IMR-90 (cell line): ENCODE measurements at regions not wholly inside any gene's neighbourhood (a gene's known extent, or its start where the extent isn't known, plus 50 kb on each side); places are given as distances from the start of the nearest gene placed in this dataset.

Experiments used
- ATAC-seq: fragments of 200-7000 bp; cut with Tn5 transposase; 2 replicates; pipeline ENCODE4 v1.9.1; 2020; ENCODE audit warnings: low read depth, mild to moderate bottlenecking, moderate library complexity
- BruUV-seq: library from RNA; stranded (reverse); fragments of 400-500 nt; replicated peaks from 2 replicates; lab custom pipeline; 2021; lab: Mats Ljungman, UMichigan
- CTCF ChIA-PET: fragments of 300-600 bp; formaldehyde crosslinking; extraction: SDS; loops from one replicate; lab custom pipeline; 2021; ENCODE audit warnings: antibody characterized with exemption; lab: Yijun Ruan, JAX
- POLR2A ChIA-PET: fragments of 300-600 bp; sonication (Branson Sonifier 250); formaldehyde crosslinking; loops from one replicate; lab custom pipeline; 2022; ENCODE audit warnings: antibody characterized with exemption; ENCODE audit not compliant: unreplicated experiment; lab: Charles Lee
- DNase-seq: peaks from one replicate; pipeline ENCODE4 v3.0.0; 2013
- H2AFZ ChIP-seq: replicated peaks from 2 replicates; pipeline ENCODE3; 2013; ENCODE audit warnings: low read length, mild to moderate bottlenecking; ENCODE audit not compliant: poor library complexity
- H2AK5ac ChIP-seq: 2 replicates; pipeline ENCODE4 v1.6.1; 2013; ENCODE audit warnings: low read depth, low read length, inconsistent platforms
- H2AK9ac ChIP-seq: replicated peaks from 2 replicates; pipeline ENCODE3; 2013; ENCODE audit warnings: mild to moderate bottlenecking, low read depth, low read length, moderate library complexity; ENCODE audit not compliant: poor library complexity
- H2BK120ac ChIP-seq: 2 replicates; pipeline ENCODE4 v1.6.1; 2013; ENCODE audit warnings: low read depth, low read length, inconsistent platforms
- H2BK15ac ChIP-seq: 3 replicates; pipeline ENCODE4 v1.6.1; 2013; ENCODE audit warnings: low read depth, low read length, inconsistent platforms
- H2BK20ac ChIP-seq: 2 replicates; pipeline ENCODE4 v1.6.1; 2013; ENCODE audit warnings: low read depth, mild to moderate bottlenecking, inconsistent platforms, low read length, moderate library complexity
- H2BK5ac ChIP-seq: 2 replicates; pipeline ENCODE4 v1.6.1; 2013; ENCODE audit warnings: mild to moderate bottlenecking, low read depth, low read length, inconsistent platforms; ENCODE audit not compliant: poor library complexity, severe bottlenecking
- H3K14ac ChIP-seq: replicated peaks from 2 replicates; pipeline ENCODE4 v1.6.1; 2013; ENCODE audit warnings: low read depth, low read length, inconsistent platforms
- H3K18ac ChIP-seq: 2 replicates; pipeline ENCODE4 v1.6.1; 2013; ENCODE audit warnings: low read depth, low read length, control low read depth
- H3K23ac ChIP-seq: 2 replicates; pipeline ENCODE4 v1.6.1; 2013; ENCODE audit warnings: low read depth, low read length, inconsistent platforms
- H3K27ac ChIP-seq: 2 replicates; pipeline ENCODE4 v1.5.1; 2013; ENCODE audit warnings: mild to moderate bottlenecking, control low read depth, low read length; ENCODE audit not compliant: insufficient read depth
- H3K27me3 ChIP-seq: 2 replicates; pipeline ENCODE4 v1.6.1; 2013; ENCODE audit warnings: low read length; ENCODE audit not compliant: control insufficient read depth, insufficient read depth
- H3K36me3 ChIP-seq: 2 replicates; pipeline ENCODE4 v1.6.1; 2013; ENCODE audit warnings: low read length, mixed read lengths; ENCODE audit not compliant: control insufficient read depth, insufficient read depth
- H3K4ac ChIP-seq: 2 replicates; pipeline ENCODE4 v1.6.1; 2013; ENCODE audit warnings: low read depth, low read length, inconsistent platforms
- H3K4me1 ChIP-seq: 2 replicates; pipeline ENCODE4 v1.6.1; 2013; ENCODE audit warnings: low read length, mixed read lengths; ENCODE audit not compliant: control insufficient read depth, insufficient read depth
- H3K4me2 ChIP-seq: 2 replicates; pipeline ENCODE4 v1.6.1; 2013; ENCODE audit warnings: low read depth, mild to moderate bottlenecking, control low read depth, low read length, moderate library complexity
- H3K4me3 ChIP-seq: 2 replicates; pipeline ENCODE4 v1.5.1; 2013; ENCODE audit warnings: low read depth, mild to moderate bottlenecking, control low read depth, low read length, moderate library complexity; ENCODE audit not compliant: insufficient read depth
- H3K56ac ChIP-seq: 2 replicates; pipeline ENCODE4 v1.6.1; 2013; ENCODE audit warnings: low read length, inconsistent platforms; ENCODE audit not compliant: insufficient read depth; ENCODE audit errors: extremely low read depth
- H3K79me1 ChIP-seq, 2 experiments: 2 replicates each; pipeline ENCODE4 v1.6.1; 2013; ENCODE audit warnings: low read length in 2 of 2, inconsistent platforms in 1 of 2, low read depth in 1 of 2
- H3K9ac ChIP-seq: 2 replicates; pipeline ENCODE4 v1.6.1; 2013; ENCODE audit warnings: low read depth, low read length, control low read depth
- H3K9me1 ChIP-seq: 2 replicates; pipeline ENCODE4 v1.6.1; 2013; ENCODE audit warnings: low read length, inconsistent platforms; ENCODE audit not compliant: insufficient read depth
- H3K9me3 ChIP-seq: 2 replicates; pipeline ENCODE4 v1.6.1; 2013; ENCODE audit warnings: low read length; ENCODE audit not compliant: control insufficient read depth, insufficient read depth
- H4K20me1 ChIP-seq: 2 replicates; pipeline ENCODE4 v1.6.1; 2013; ENCODE audit warnings: low read length, inconsistent platforms; ENCODE audit not compliant: insufficient read depth
- H4K5ac ChIP-seq: 2 replicates; pipeline ENCODE4 v1.6.1; 2013; ENCODE audit warnings: mild to moderate bottlenecking, low read depth, low read length, control low read depth
- H4K8ac ChIP-seq, 2 experiments: 2 replicates each; pipeline ENCODE4 v1.6.1; 2013; ENCODE audit warnings: low read depth in 2 of 2, low read length in 2 of 2, control low read depth in 1 of 2, inconsistent platforms in 1 of 2
- H4K91ac ChIP-seq: 2 replicates; pipeline ENCODE4 v1.6.1; 2013; ENCODE audit warnings: low read depth, low read length, inconsistent platforms; ENCODE audit not compliant: insufficient read depth
- BHLHE40 ChIP-seq: fragments of 150-350 bp; IDR thresholded peaks from 2 replicates; pipeline ENCODE4 v1.6.1; 2016; ENCODE audit warnings: mild to moderate bottlenecking, low read depth, low read length
- CEBPB ChIP-seq: IDR thresholded peaks from 2 replicates; pipeline ENCODE4 v1.6.1; 2012; ENCODE audit warnings: low read depth, low read length, improper control_type of control experiment
- CHD1 ChIP-seq: IDR thresholded peaks from 2 replicates; pipeline ENCODE4 v1.6.1; 2012; ENCODE audit warnings: low read depth, low read length, improper control_type of control experiment
- FOS ChIP-seq: fragments of 150-350 bp; IDR thresholded peaks from 2 replicates; pipeline ENCODE4 v1.6.1; 2016; ENCODE audit warnings: low read depth, low read length
- MAFK ChIP-seq: IDR thresholded peaks from 2 replicates; pipeline ENCODE4 v1.6.1; 2012; ENCODE audit warnings: low read depth, low read length, improper control_type of control experiment
- MAZ ChIP-seq: IDR thresholded peaks from 2 replicates; pipeline ENCODE4 v1.6.1; 2012; ENCODE audit warnings: low read depth, mild to moderate bottlenecking, low read length, improper control_type of control experiment, moderate library complexity, borderline replicate concordance
- MXI1 ChIP-seq: IDR thresholded peaks from 2 replicates; pipeline ENCODE4 v1.6.1; 2012; ENCODE audit warnings: low read depth, mild to moderate bottlenecking, low read length, moderate library complexity, borderline replicate concordance
- NFE2L2 ChIP-seq: fragments of 150-350 bp; IDR thresholded peaks from 2 replicates; pipeline ENCODE4 v1.6.1; 2016; ENCODE audit warnings: low read depth, mild to moderate bottlenecking, low read length
- POLR2A ChIP-seq: IDR thresholded peaks from 2 replicates; pipeline ENCODE4 v1.6.1; 2012; ENCODE audit warnings: mild to moderate bottlenecking, low read depth, low read length
- RAD21 ChIP-seq: IDR thresholded peaks from 2 replicates; pipeline ENCODE4 v1.6.1; 2012; ENCODE audit warnings: low read length, improper control_type of control experiment
- RCOR1 ChIP-seq: IDR thresholded peaks from 2 replicates; pipeline ENCODE4 v1.6.1; 2012; ENCODE audit warnings: mild to moderate bottlenecking, low read length, improper control_type of control experiment; ENCODE audit not compliant: insufficient replicate concordance
- RFX5 ChIP-seq: IDR thresholded peaks from 2 replicates; pipeline ENCODE4 v1.8.0; 2012; ENCODE audit warnings: low read depth, mild to moderate bottlenecking, low read length, moderate library complexity
- SMC3 ChIP-seq: fragments of 150-350 bp; IDR thresholded peaks from 2 replicates; pipeline ENCODE4 v1.6.1; 2016; ENCODE audit warnings: low read depth, mild to moderate bottlenecking, antibody characterized with exemption, low read length, moderate library complexity
- dilution Hi-C: fragments of 300-500 bp; cut with HindIII; formaldehyde crosslinking; loops from one replicate; pipeline ENCODE4 v1.14.3; 2018; ENCODE audit warnings: low sequenced_read_pairs; ENCODE audit not compliant: unreplicated experiment
- in situ Hi-C: fragments of 300-500 bp; cut with MboI; formaldehyde crosslinking; loops from 3 replicates; pipeline ENCODE4 v1.14.3; 2019; ENCODE audit warnings: low sequenced_read_pairs, inconsistent platforms, mixed read lengths
- intact Hi-C: fragments of 100-400 bp; cut with micrococcal nuclease; formaldehyde crosslinking; loops from 2 replicates; pipeline ENCODE4 v1.10.0; 2022
- TF ChIP-seq, protein P1 (sequence below): fragments of 150-350 bp; IDR thresholded peaks from 2 replicates; pipeline ENCODE4 v1.6.1; 2016; ENCODE audit warnings: low read depth, mild to moderate bottlenecking, low read length, moderate library complexity, borderline replicate concordance
- TF ChIP-seq, protein P2 (sequence below): conservative IDR thresholded peaks from 2 replicates; pipeline ENCODE4 v1.5.1; 2012; ENCODE audit warnings: mild to moderate bottlenecking, low read depth, low read length, improper control_type of control experiment
- TF ChIP-seq, protein P3 (sequence below): fragments of 150-350 bp; IDR thresholded peaks from 2 replicates; pipeline ENCODE4 v1.6.1; 2017; ENCODE audit warnings: mild to moderate bottlenecking, antibody characterized with exemption, low read length, low read depth

DNA sequence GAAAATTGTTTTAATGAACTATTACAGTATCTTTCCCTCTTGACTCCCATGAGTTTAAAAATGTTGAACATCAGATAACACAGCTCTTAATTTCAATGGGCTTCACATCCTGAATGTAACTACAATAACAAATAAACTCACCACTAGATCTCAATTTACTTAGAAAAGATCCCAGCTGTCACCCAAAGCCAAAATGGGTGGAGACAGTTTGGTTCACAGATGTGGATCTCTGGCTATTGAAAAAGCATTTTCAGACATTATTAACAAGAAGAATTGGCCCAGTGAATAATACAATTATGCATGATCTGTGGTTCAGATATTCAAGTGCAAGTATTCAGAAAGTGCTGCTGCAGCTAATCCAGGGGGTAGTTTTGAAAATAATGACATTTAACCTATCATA lies 184.7 kb upstream of the RALGAPA2 start:
- dilution Hi-C loops (no loop called here), intact Hi-C loops (no loop called here), in situ Hi-C loops (no loop called here)
- Histone ChIP-seq H2AK5ac (no peak overlapping the region), H3K4ac (no peak overlapping the region), H4K5ac (no peak overlapping the region), H3K9me3 (peaks cover 8% of the 10 kb centered on the region; the same call in 1 of the 2 replicates), H3K9ac (no peak overlapping the region), H4K91ac (no peak overlapping the region), H3K27ac (no peak overlapping the region), H3K18ac (no peak overlapping the region), H3K23ac (no peak overlapping the region), H2BK20ac (no peak overlapping the region), H2BK5ac (no peak overlapping the region), H3K14ac (no peak overlapping the region), H3K4me2 (no peak overlapping the region), H2AK9ac (no peak overlapping the region), H3K4me3 (no peak overlapping the region), H4K20me1 (no peaks in the 10 kb centered on the region), H2BK15ac (no peak overlapping the region), H3K9me1 (no peaks in the 10 kb centered on the region), H4K8ac (no peak overlapping the region), H2BK120ac (no peak overlapping the region), H3K27me3 (no peaks in the 10 kb centered on the region), H3K4me1 (no peaks in the 10 kb centered on the region), H3K56ac (no peak overlapping the region), H3K79me1 (no peaks in the 10 kb centered on the region), H3K36me3 (no peaks in the 10 kb centered on the region), H2AFZ (no peak overlapping the region)
- CTCF ChIA-PET = no interaction called here
- no peak for ATAC-seq
- no TSS peak for BruUV-seq
- TF ChIP-seq CEBPB (no peak), POLR2A (no peak), MAFK (no peak), SMC3 (no peak), RCOR1 (no peak), RAD21 (no peak), MAZ (no peak), MXI1 (no peak), CHD1 (no peak), NFE2L2 (no peak), BHLHE40 (no peak), RFX5 (no peak), FOS (no peak)
- TF ChIP-seq, protein P1, sequence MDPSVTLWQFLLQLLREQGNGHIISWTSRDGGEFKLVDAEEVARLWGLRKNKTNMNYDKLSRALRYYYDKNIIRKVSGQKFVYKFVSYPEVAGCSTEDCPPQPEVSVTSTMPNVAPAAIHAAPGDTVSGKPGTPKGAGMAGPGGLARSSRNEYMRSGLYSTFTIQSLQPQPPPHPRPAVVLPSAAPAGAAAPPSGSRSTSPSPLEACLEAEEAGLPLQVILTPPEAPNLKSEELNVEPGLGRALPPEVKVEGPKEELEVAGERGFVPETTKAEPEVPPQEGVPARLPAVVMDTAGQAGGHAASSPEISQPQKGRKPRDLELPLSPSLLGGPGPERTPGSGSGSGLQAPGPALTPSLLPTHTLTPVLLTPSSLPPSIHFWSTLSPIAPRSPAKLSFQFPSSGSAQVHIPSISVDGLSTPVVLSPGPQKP = no peak
- TF ChIP-seq, protein P2, sequence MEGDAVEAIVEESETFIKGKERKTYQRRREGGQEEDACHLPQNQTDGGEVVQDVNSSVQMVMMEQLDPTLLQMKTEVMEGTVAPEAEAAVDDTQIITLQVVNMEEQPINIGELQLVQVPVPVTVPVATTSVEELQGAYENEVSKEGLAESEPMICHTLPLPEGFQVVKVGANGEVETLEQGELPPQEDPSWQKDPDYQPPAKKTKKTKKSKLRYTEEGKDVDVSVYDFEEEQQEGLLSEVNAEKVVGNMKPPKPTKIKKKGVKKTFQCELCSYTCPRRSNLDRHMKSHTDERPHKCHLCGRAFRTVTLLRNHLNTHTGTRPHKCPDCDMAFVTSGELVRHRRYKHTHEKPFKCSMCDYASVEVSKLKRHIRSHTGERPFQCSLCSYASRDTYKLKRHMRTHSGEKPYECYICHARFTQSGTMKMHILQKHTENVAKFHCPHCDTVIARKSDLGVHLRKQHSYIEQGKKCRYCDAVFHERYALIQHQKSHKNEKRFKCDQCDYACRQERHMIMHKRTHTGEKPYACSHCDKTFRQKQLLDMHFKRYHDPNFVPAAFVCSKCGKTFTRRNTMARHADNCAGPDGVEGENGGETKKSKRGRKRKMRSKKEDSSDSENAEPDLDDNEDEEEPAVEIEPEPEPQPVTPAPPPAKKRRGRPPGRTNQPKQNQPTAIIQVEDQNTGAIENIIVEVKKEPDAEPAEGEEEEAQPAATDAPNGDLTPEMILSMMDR = no peak
- TF ChIP-seq, protein P3, sequence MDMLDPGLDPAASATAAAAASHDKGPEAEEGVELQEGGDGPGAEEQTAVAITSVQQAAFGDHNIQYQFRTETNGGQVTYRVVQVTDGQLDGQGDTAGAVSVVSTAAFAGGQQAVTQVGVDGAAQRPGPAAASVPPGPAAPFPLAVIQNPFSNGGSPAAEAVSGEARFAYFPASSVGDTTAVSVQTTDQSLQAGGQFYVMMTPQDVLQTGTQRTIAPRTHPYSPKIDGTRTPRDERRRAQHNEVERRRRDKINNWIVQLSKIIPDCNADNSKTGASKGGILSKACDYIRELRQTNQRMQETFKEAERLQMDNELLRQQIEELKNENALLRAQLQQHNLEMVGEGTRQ = no peak
- POLR2A ChIA-PET = no interaction called here
- DNase-seq = no peak
